K562 (cell line): ENCODE measurements at regions not wholly inside any gene's neighbourhood (a gene's known extent, or its start where the extent isn't known, plus 50 kb on each side); places are given as distances from the start of the nearest gene placed in this dataset.

Experiments used
- ATAC-seq: fragments of 200-7000 bp; cut with Tn5 transposase; 3 replicates; pipeline ENCODE4 v1.9.1; 2020; ENCODE audit warnings: moderate library complexity
- BruUV-seq: library from RNA; stranded (reverse); fragments of 400-500 nt; replicated peaks from 2 replicates; lab custom pipeline; 2021; lab: Mats Ljungman, UMichigan
- CTCF ChIA-PET: fragments of 300-600 bp; formaldehyde crosslinking; extraction: SDS; loops from one replicate; lab custom pipeline; 2021; ENCODE audit warnings: low intra/inter-chr PET ratio; lab: Yijun Ruan, JAX
- POLR2A ChIA-PET: fragments of 300-600, 350-650 bp; sonication (Branson Sonifier 250); formaldehyde crosslinking; extraction: SDS; loops from one replicate; lab custom pipeline; 2021; ENCODE audit warnings: antibody characterized with exemption, inconsistent platforms; lab: Yijun Ruan, JAX
- DNase-seq, 4 experiments: peaks; one replicate each; pipeline versions ENCODE4 v3.0.0 to v3.0.0-alpha.2; 2011 to 2018; ENCODE audit warnings: low spot score in 3 of 4, mixed read lengths in 3 of 4; ENCODE audit errors: extremely low read depth in 1 of 4
- FAIRE-seq: peaks from 2 replicates; lab custom pipeline; 2011; peaks lifted over from hg19 to GRCh38; lab: Jason Lieb, UNC
- H2AFZ ChIP-seq: 2 replicates; pipeline ENCODE4 v1.6.0; 2011; ENCODE audit warnings: low read depth, low read length, control low read depth, inconsistent platforms
- H3K27ac ChIP-seq: fragments of 200-600 bp; 3 replicates; pipeline ENCODE4 v1.8.0; 2011; ENCODE audit warnings: low read depth, mild to moderate bottlenecking, control low read depth, inconsistent platforms, low read length, moderate library complexity, mixed read lengths; ENCODE audit errors: extremely low read depth
- H3K27me3 ChIP-seq, 2 experiments: fragments of 300-600 bp in 1 of 2; 2 replicates in 1 of 2; 3 replicates in 1 of 2; pipeline versions ENCODE4 v1.6.0 to v1.8.0; 2011; ENCODE audit warnings: inconsistent platforms in 2 of 2, low read length in 2 of 2, mild to moderate bottlenecking in 1 of 2, mixed read lengths in 1 of 2, moderate library complexity in 1 of 2; ENCODE audit not compliant: control insufficient read depth in 2 of 2, insufficient read depth in 2 of 2
- H3K36me3 ChIP-seq: fragments of 300-600 bp; 3 replicates; pipeline ENCODE4 v1.8.0; 2011; ENCODE audit warnings: mild to moderate bottlenecking, low read length, inconsistent platforms; ENCODE audit not compliant: control insufficient read depth, insufficient read depth
- H3K4me1 ChIP-seq, 2 experiments: fragments of 200-600 bp in 1 of 2; replicated peaks in 1 of 2; 2 replicates in 1 of 2; 3 replicates in 1 of 2; pipeline versions ENCODE4 v1.5.1 to v1.8.0; 2011; ENCODE audit warnings: inconsistent platforms in 2 of 2, low read length in 2 of 2, mild to moderate bottlenecking in 1 of 2, mixed read lengths in 1 of 2, moderate library complexity in 1 of 2; ENCODE audit not compliant: control insufficient read depth in 2 of 2, insufficient read depth in 2 of 2
- H3K4me2 ChIP-seq: 2 replicates; pipeline ENCODE4 v1.6.1; 2011; ENCODE audit warnings: low read length, control low read depth, inconsistent platforms, mixed read lengths; ENCODE audit not compliant: insufficient read depth
- H3K4me3 ChIP-seq: fragments of 200-600 bp; sonication (generic), shearing (Covaris generic); 2 replicates; pipeline ENCODE4 v1.5.1; 2016; ENCODE audit warnings: control low read depth, inconsistent platforms
- H3K79me2 ChIP-seq: fragments of 200-600 bp; 3 replicates; pipeline ENCODE4 v1.8.0; 2011; ENCODE audit warnings: low read length, inconsistent platforms; ENCODE audit not compliant: control insufficient read depth, insufficient read depth
- H3K9ac ChIP-seq, 2 experiments: 2 replicates each; pipeline versions ENCODE4 v1.6.0 to v1.6.1; 2011; ENCODE audit warnings: low read depth in 2 of 2, low read length in 2 of 2, control low read depth in 1 of 2, inconsistent platforms in 1 of 2, mild to moderate bottlenecking in 1 of 2, mixed read lengths in 1 of 2; ENCODE audit not compliant: insufficient read depth in 1 of 2
- H3K9me1 ChIP-seq: one replicate; pipeline ENCODE4 v1.6.0; 2011; ENCODE audit warnings: inconsistent platforms, mild to moderate bottlenecking, low read length, moderate library complexity; ENCODE audit not compliant: control insufficient read depth, insufficient read depth
- H3K9me3 ChIP-seq: replicated peaks from 2 replicates; pipeline ENCODE4 v1.5.1; 2011; ENCODE audit warnings: low read depth, low read length, inconsistent platforms; ENCODE audit not compliant: control insufficient read depth, insufficient read depth
- H4K20me1 ChIP-seq: replicated peaks from 2 replicates; pipeline ENCODE4 v1.6.1; 2011; ENCODE audit warnings: low read length, inconsistent platforms, mixed read lengths; ENCODE audit not compliant: control insufficient read depth, insufficient read depth
- CBFA2T2 ChIP-seq: fragments of 450-650 bp; conservative IDR thresholded peaks from 2 replicates; pipeline ENCODE4 v1.6.1; 2017; ENCODE audit warnings: mild to moderate bottlenecking
- CHD1 ChIP-seq: fragments of 200-600 bp; sonication (generic); IDR thresholded peaks from one replicate; pipeline ENCODE4 v1.6.1; 2012; ENCODE audit warnings: mild to moderate bottlenecking, moderate library complexity, low read length, inconsistent platforms
- RNF2 ChIP-seq: sonication (generic); IDR thresholded peaks from 2 replicates; pipeline ENCODE4 v1.6.1; 2016
- WGBS: fragments of 100-300 bp; shearing (Covaris generic); methylation state at CpG from one replicate; pipeline ENCODE4 v1.1.6; 2016; ENCODE audit warnings: low coverage, mixed read lengths; ENCODE audit not compliant: insufficient coverage; ENCODE audit errors: missing lambda C conversion rate; 5-methylcytosine and 5-hydroxymethylcytosine counted together
- in situ Hi-C: fragments of 300-500 bp; cut with MboI; formaldehyde crosslinking; loops from 4 replicates; pipeline ENCODE4 v1.15.0; 2018; ENCODE audit warnings: inconsistent platforms, mixed read lengths
- intact Hi-C: fragments of 100-400 bp; cut with micrococcal nuclease; formaldehyde crosslinking; loops from 2 replicates; pipeline ENCODE4 v1.14.2; 2022
- TF ChIP-seq, protein P1 (sequence below): fragments of 250-450 bp; sonication (Bioruptor Pico); IDR thresholded peaks from 2 replicates; pipeline ENCODE4 v1.8.0; 2022; ENCODE audit warnings: inconsistent platforms, mild to moderate bottlenecking, moderate library complexity, borderline replicate concordance
- TF ChIP-seq, protein P2 (sequence below): fragments of 250-450 bp; sonication (Bioruptor Pico); IDR thresholded peaks from 2 replicates; pipeline ENCODE4 v1.5.0; 2021

DNA sequence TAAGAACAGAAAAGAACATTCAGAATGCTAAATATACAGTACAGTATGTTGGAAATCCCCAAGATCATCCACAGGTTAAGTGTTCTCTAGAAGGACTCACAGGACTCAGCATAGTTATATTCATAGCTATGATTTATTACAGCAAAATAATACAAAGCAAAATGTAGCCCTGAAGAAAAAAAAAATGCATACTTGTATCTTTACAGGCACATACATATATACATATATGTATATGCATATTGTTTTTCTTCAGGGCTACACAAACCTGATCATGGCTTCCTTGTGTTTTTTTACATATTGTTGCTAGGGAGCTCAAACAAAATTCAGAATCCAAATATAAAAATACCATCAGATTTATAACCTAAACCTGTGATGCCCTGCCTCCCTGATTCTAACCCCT lies 78.5 kb downstream of the TUBA3C start (continued):
- TF ChIP-seq, protein P1, sequence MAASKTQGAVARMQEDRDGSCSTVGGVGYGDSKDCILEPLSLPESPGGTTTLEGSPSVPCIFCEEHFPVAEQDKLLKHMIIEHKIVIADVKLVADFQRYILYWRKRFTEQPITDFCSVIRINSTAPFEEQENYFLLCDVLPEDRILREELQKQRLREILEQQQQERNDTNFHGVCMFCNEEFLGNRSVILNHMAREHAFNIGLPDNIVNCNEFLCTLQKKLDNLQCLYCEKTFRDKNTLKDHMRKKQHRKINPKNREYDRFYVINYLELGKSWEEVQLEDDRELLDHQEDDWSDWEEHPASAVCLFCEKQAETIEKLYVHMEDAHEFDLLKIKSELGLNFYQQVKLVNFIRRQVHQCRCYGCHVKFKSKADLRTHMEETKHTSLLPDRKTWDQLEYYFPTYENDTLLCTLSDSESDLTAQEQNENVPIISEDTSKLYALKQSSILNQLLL (CRISPR knock-in tag), result no peak
- no peak for TF ChIP-seq RNF2

DNA sequence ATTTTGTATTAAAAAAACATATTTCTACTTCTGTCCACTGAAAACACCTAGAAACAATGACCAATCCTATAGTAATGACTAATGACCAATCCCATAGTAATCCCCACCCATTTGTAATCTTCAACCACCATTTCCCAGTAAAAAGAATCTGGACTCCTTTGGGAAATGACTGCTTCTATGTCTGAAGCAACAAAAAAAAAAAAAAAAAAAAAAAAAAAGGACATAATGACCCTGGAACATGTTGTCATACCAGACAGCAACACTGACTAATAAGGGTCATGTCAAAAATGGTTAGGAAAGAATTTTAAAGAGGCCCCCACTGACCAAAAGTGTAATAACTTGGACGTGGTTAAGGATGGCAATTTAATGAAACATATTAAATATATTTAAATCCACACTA lies 88.3 kb downstream of the TUBA3C start:
- H2AFZ ChIP-seq, result no peak overlapping the region
- H3K4me1 ChIP-seq, result no peaks in the 10 kb centered on the region
- ChIA-PET CTCF (no interaction called here), POLR2A (no interaction called here)
- BruUV-seq, result no TSS peak
- no peaks in the 10 kb centered on the region for H3K36me3 ChIP-seq
- DNase-seq (no peak), ATAC-seq (no peak), FAIRE-seq (no peak)
- no peaks in the 10 kb centered on the region for H3K9me1 ChIP-seq
- H3K79me2 ChIP-seq, result no peaks in the 10 kb centered on the region
- 10% methylated on average over 1 of the region's 1 CpG for WGBS
- no peak overlapping the region for H3K9ac ChIP-seq
- H3K4me2 ChIP-seq, result no peak overlapping the region
- H3K4me3 ChIP-seq, result no peak overlapping the region
- H3K27me3 ChIP-seq, result no peaks in the 10 kb centered on the region
- no peaks in the 10 kb centered on the region for H3K9me3 ChIP-seq
- intact Hi-C loops, result no loop called here
- TF ChIP-seq CBFA2T2 (no peak), CHD1 (no peak)
- TF ChIP-seq, protein P2, sequence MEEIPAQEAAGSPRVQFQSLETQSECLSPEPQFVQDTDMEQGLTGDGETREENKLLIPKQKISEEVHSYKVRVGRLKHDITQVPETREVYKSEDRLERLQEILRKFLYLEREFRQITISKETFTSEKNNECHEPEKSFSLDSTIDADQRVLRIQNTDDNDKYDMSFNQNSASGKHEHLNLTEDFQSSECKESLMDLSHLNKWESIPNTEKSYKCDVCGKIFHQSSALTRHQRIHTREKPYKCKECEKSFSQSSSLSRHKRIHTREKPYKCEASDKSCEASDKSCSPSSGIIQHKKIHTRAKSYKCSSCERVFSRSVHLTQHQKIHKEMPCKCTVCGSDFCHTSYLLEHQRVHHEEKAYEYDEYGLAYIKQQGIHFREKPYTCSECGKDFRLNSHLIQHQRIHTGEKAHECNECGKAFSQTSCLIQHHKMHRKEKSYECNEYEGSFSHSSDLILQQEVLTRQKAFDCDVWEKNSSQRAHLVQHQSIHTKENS (CRISPR knock-in tag), result no peak
- TF ChIP-seq, all 486 proteins: peak for 0
- in situ Hi-C loops, result no loop called here
- Histone ChIP-seq H3K27ac (no peak overlapping the region), H4K20me1 (no peaks in the 10 kb centered on the region)
